ENCODE measurements at regions not wholly inside any gene's neighbourhood (a gene's known extent, or its start where the extent isn't known, plus 50 kb on each side); places are given as distances from the start of the nearest gene placed in this dataset.

DNA sequence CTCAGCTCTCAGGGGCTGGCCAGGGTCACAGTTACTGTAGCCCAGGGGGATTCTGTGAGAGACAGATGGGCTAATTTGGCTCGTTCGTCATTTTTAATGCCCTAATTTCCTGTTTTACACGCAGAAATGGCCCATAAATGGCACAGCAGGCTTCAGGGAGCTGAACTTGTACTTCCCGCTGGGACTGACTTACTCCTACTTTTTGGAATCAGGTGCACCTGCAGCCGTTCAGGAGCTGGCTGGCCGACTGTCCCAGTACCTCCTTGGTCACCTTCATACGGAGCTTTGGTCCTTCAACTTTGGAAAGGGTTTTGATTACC lies 62.4 kb upstream of the URI1 start:
- TF ChIP-seq CTCF (IDR thresholded peaks at IDR 0.05; ENCODE audit: unreplicated experiment): no peak
- H3K4me3 Mint-ChIP-seq (ENCODE audit: unreplicated experiment): no peak overlapping the region
- H3K27ac Mint-ChIP-seq (ENCODE audit: unreplicated experiment): no peak overlapping the region
- no peaks in the 10 kb centered on the region for H3K9me3 Mint-ChIP-seq (ENCODE audit: unreplicated experiment)
- no peak for DNase-seq (ENCODE audit: low spot score)
- H3K4me1 Mint-ChIP-seq (ENCODE audit: unreplicated experiment): no peaks in the 10 kb centered on the region
- H3K36me3 Mint-ChIP-seq (ENCODE audit: low read depth, unreplicated experiment): no peaks in the 10 kb centered on the region
- H3K27me3 Mint-ChIP-seq (ENCODE audit: unreplicated experiment): peaks cover 6% of the 10 kb centered on the region

DNA sequence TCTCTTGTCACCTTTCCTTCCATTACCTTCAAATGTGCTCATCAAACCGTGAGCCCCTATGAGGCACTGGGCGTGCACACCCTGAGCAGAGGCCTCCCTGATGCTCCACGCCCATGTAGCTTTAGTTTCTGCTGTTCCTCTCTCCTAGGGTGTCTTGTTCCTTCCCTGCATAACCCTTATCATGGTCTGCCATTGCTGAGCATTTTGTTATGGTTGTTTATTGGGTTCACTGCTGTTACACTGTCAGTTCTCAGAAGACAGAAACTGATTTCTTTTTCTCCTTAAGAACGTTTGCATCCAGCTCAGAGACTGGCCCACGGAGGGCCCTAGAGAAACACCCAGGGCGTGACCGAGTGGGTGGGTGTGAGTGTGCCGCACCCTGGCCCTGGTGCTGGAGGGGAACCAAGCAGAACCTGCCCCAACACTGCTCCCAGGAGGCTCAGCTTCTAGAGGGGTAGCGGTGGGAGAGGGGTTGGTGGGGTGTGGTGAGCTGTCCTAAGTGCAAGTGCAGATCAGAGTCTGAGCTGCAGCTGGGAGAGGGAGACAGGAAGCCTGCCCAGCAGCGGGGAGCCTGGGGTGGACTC lies 61.4 kb upstream of the URI1 start:
- Mint-ChIP-seq H3K4me3 (ENCODE audit: unreplicated experiment) (no peak overlapping the region), H3K9me3 (ENCODE audit: unreplicated experiment) (no peaks in the 10 kb centered on the region), H3K4me1 (ENCODE audit: unreplicated experiment) (no peaks in the 10 kb centered on the region), H3K27me3 (ENCODE audit: unreplicated experiment) (peaks cover 3% of the 10 kb centered on the region), H3K36me3 (ENCODE audit: low read depth, unreplicated experiment) (no peaks in the 10 kb centered on the region), H3K27ac (ENCODE audit: unreplicated experiment) (no peak overlapping the region)
- TF ChIP-seq CTCF (IDR thresholded peaks at IDR 0.05; ENCODE audit: unreplicated experiment): no peak
- no peak for DNase-seq (ENCODE audit: low spot score)

GRCh38 chr19:29881386-29881785 lies 60.7 kb upstream of the URI1 start:
- Mint-ChIP-seq H3K4me3 (ENCODE audit: unreplicated experiment) (no peak overlapping the region), H3K36me3 (ENCODE audit: low read depth, unreplicated experiment) (no peaks in the 10 kb centered on the region), H3K9me3 (ENCODE audit: unreplicated experiment) (no peaks in the 10 kb centered on the region), H3K4me1 (ENCODE audit: unreplicated experiment) (no peaks in the 10 kb centered on the region), H3K27ac (ENCODE audit: unreplicated experiment) (no peak overlapping the region), H3K27me3 (ENCODE audit: unreplicated experiment) (peaks cover 1% of the 10 kb centered on the region)
- no peak for TF ChIP-seq CTCF (IDR thresholded peaks at IDR 0.05; ENCODE audit: unreplicated experiment)
- no peak for DNase-seq (ENCODE audit: low spot score)

DNA sequence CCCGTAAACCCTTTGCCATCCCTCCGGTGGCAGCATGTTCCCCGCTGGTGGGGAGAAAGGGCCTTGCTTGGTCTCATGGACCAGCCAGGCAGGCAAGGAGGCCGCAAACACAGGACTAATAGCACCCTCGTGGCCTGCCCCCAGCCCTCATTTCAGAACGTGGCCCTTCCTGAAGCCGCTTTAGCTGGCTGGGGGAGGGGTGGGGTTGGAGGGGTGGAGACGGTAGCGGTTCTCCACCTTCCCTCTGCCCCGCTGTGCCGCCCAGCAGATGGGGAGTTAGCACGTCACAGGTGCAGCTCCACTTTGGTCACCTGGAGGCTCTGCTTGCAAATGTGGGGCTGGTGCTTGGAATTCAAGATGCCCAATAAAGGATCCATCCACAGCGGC lies 59.3 kb upstream of the URI1 start:
- peaks cover 1% of the 10 kb centered on the region for H3K27me3 Mint-ChIP-seq (ENCODE audit: unreplicated experiment)
- no peak overlapping the region for H3K4me3 Mint-ChIP-seq (ENCODE audit: unreplicated experiment)
- H3K27ac Mint-ChIP-seq (ENCODE audit: unreplicated experiment): no peak overlapping the region
- H3K4me1 Mint-ChIP-seq (ENCODE audit: unreplicated experiment): peaks cover 11% of the 10 kb centered on the region
- DNase-seq (ENCODE audit: low spot score): no peak
- no peaks in the 10 kb centered on the region for H3K36me3 Mint-ChIP-seq (ENCODE audit: low read depth, unreplicated experiment)
- H3K9me3 Mint-ChIP-seq (ENCODE audit: unreplicated experiment): no peaks in the 10 kb centered on the region
- no peak for TF ChIP-seq CTCF (IDR thresholded peaks at IDR 0.05; ENCODE audit: unreplicated experiment)

DNA sequence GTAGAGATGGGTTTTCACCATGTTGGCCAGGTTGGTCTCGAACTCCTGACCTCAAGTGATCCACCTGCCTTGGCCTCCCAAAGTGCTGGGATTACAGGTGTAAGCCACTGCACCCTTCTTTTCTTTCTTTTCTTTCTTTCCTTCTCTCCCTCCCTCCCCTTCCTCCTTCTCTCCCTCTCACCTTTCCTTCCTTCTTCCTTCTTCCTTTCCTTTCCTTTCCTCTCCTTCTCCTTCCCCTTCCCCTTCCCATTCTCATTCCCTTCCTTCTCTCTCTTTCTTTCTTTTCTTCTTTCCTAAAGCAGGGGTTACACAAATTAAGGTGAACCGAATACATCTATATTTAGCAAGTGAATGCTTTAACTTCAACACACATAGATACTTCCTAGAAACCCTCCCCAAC lies 58.0 kb upstream of the URI1 start:
- Mint-ChIP-seq H3K4me1 (ENCODE audit: unreplicated experiment) (peaks cover 15% of the 10 kb centered on the region), H3K9me3 (ENCODE audit: unreplicated experiment) (no peaks in the 10 kb centered on the region), H3K27me3 (ENCODE audit: unreplicated experiment) (no peaks in the 10 kb centered on the region), H3K4me3 (ENCODE audit: unreplicated experiment) (no peak overlapping the region), H3K36me3 (ENCODE audit: low read depth, unreplicated experiment) (no peaks in the 10 kb centered on the region), H3K27ac (ENCODE audit: unreplicated experiment) (no peak overlapping the region)
- no peak for DNase-seq (ENCODE audit: low spot score)
- no peak for TF ChIP-seq CTCF (IDR thresholded peaks at IDR 0.05; ENCODE audit: unreplicated experiment)

Data from endothelial cell (in vitro differentiated cells).